Heart left ventricle (tissue), 13 donors: ENCODE measurements at regions not wholly inside any gene's neighbourhood (a gene's known extent, or its start where the extent isn't known, plus 50 kb on each side); places are given as distances from the start of the nearest gene placed in this dataset.

ENCODE experiments used
- POLR2A ChIP-seq, 2 donors: fragments of 450-650 bp; IDR thresholded peaks; one replicate each; pipeline ENCODE4 v1.6.1; 2017; ENCODE audit warnings: antibody characterized with exemption in 2 of 2, mild to moderate bottlenecking in 2 of 2, moderate library complexity in 2 of 2
- TF ChIP-seq, protein P1 (sequence below), 12 donors: fragments of 200-600 bp; sonication (generic) in 4 of 12; IDR thresholded peaks; one replicate each; pipeline versions ENCODE4 v1.5.0 to v1.8.0; 2018 to 2022; ENCODE audit warnings: antibody characterized with exemption in 12 of 12, mild to moderate bottlenecking in 5 of 12
- donor health status: ischemic (EF 13 %, LVEDD 7.1; RV severe dilation, severe dysfunction).
- donor health status: DM: no; HTN: yes; CAD: no.
- donor health status: DM: no; HTN: no; CAD: no.
- donor health status: ischemic (EF 25% LVEDD 6.9; RV normal size, moderate dysfunction).
- donor health status: ischemic (EF 25% LVEDD 5.7; RV mildly dilated, moderate dysfunction).
- donor health status: ischemic (EF 35%, LVEDD 5.7; RV mildly dilated, moderate dysfunction).
- donor health status: nonischemic (EF 11% LVEDD 7.7; RV severe dilation, severe dysfunction).
- donor health status: DM: yes; HTN: yes; CAD: no.
- donor health status: PGD.
- donor health status: ischemic (EF 29% LVEDD 5.4; RV normal size, mild dysfunction).
- donor health status: nonischemic (EF 23%, LVEDD 6.1; RV moderate dilation, normal function).

DNA sequence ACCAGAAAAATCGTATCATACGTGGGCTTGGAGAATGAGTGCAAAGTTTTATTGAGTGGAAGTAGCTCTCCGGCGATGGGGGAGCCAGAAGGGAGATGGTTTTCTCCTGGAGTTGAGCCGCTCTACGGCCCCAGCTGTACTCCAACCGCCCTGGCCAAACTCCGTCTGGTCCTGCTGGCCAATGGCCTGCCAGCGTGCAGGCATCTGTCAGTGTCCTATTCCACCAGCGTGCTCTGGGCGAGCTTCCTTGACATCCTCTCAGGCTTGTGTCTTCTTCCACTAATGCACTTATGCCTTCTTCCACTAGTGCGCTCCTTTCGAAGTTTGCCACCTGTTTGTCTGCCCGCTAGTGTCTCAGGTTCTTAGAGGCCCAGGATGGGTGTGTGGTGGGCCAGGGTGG, 345.5 kb upstream of the CDH19 start:
- TF ChIP-seq, protein P1, sequence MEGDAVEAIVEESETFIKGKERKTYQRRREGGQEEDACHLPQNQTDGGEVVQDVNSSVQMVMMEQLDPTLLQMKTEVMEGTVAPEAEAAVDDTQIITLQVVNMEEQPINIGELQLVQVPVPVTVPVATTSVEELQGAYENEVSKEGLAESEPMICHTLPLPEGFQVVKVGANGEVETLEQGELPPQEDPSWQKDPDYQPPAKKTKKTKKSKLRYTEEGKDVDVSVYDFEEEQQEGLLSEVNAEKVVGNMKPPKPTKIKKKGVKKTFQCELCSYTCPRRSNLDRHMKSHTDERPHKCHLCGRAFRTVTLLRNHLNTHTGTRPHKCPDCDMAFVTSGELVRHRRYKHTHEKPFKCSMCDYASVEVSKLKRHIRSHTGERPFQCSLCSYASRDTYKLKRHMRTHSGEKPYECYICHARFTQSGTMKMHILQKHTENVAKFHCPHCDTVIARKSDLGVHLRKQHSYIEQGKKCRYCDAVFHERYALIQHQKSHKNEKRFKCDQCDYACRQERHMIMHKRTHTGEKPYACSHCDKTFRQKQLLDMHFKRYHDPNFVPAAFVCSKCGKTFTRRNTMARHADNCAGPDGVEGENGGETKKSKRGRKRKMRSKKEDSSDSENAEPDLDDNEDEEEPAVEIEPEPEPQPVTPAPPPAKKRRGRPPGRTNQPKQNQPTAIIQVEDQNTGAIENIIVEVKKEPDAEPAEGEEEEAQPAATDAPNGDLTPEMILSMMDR (IDR thresholded peaks at IDR 0.05): no peak
- no peak for TF ChIP-seq POLR2A (IDR thresholded peaks at IDR 0.05)
